ENCODE measurements at regions not wholly inside any gene's neighbourhood (a gene's known extent, or its start where the extent isn't known, plus 50 kb on each side); places are given as distances from the start of the nearest gene placed in this dataset.

DNA sequence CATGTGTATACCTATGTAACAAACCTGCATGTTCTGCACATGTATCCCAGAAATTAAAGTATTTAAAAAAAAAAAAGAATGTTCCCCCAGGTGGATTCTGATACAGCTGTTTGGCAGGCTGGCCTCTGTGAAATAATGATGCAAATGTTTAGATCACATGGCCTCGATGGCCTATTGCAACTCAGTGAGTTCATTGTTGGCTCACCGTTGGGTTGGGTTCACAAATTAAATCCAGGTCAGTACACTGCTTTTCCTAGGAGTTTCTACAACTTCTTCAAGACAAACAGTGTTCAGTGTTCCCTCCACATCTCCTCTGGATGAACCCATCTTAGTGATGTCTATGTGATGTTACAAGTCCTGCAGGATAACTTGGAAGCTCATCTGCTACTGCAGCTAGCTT is 58.3 kb upstream of the STXBP6 start:
- no peak for TF ChIP-seq EP300 (IDR thresholded peaks at IDR 0.05; ENCODE audit: borderline replicate concordance)
- no peak for TF ChIP-seq YY1 (IDR thresholded peaks at IDR 0.05; ENCODE audit: low read depth)
- no peak for TF ChIP-seq TCF12 (IDR thresholded peaks at IDR 0.05; ENCODE audit: low read depth)
- TF ChIP-seq RAD21 (IDR thresholded peaks at IDR 0.05; ENCODE audit: low read depth), result no peak
- TF ChIP-seq FOXM1 (IDR thresholded peaks at IDR 0.05; ENCODE audit: borderline replicate concordance, low read depth), result no peak
- TF ChIP-seq CREB1 (IDR thresholded peaks at IDR 0.05; ENCODE audit: low read depth), result no peak
- TF ChIP-seq TAF1 (IDR thresholded peaks at IDR 0.05; ENCODE audit: low read depth), result no peak
- TF ChIP-seq EGR1 (IDR thresholded peaks at IDR 0.05), result no peak
- TF ChIP-seq, protein P1, sequence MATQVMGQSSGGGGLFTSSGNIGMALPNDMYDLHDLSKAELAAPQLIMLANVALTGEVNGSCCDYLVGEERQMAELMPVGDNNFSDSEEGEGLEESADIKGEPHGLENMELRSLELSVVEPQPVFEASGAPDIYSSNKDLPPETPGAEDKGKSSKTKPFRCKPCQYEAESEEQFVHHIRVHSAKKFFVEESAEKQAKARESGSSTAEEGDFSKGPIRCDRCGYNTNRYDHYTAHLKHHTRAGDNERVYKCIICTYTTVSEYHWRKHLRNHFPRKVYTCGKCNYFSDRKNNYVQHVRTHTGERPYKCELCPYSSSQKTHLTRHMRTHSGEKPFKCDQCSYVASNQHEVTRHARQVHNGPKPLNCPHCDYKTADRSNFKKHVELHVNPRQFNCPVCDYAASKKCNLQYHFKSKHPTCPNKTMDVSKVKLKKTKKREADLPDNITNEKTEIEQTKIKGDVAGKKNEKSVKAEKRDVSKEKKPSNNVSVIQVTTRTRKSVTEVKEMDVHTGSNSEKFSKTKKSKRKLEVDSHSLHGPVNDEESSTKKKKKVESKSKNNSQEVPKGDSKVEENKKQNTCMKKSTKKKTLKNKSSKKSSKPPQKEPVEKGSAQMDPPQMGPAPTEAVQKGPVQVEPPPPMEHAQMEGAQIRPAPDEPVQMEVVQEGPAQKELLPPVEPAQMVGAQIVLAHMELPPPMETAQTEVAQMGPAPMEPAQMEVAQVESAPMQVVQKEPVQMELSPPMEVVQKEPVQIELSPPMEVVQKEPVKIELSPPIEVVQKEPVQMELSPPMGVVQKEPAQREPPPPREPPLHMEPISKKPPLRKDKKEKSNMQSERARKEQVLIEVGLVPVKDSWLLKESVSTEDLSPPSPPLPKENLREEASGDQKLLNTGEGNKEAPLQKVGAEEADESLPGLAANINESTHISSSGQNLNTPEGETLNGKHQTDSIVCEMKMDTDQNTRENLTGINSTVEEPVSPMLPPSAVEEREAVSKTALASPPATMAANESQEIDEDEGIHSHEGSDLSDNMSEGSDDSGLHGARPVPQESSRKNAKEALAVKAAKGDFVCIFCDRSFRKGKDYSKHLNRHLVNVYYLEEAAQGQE (IDR thresholded peaks at IDR 0.05; ENCODE audit: low read depth), result no peak
- TF ChIP-seq, protein P2, sequence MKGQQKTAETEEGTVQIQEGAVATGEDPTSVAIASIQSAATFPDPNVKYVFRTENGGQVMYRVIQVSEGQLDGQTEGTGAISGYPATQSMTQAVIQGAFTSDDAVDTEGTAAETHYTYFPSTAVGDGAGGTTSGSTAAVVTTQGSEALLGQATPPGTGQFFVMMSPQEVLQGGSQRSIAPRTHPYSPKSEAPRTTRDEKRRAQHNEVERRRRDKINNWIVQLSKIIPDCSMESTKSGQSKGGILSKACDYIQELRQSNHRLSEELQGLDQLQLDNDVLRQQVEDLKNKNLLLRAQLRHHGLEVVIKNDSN (IDR thresholded peaks at IDR 0.05), result no peak
- TF ChIP-seq TEAD4 (IDR thresholded peaks at IDR 0.05), result no peak
- TF ChIP-seq, protein P3, sequence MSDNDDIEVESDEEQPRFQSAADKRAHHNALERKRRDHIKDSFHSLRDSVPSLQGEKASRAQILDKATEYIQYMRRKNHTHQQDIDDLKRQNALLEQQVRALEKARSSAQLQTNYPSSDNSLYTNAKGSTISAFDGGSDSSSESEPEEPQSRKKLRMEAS (IDR thresholded peaks at IDR 0.05), result no peak
- no peak for TF ChIP-seq ZBTB7A (IDR thresholded peaks at IDR 0.05; ENCODE audit: low read depth)
- TF ChIP-seq NFIC (IDR thresholded peaks at IDR 0.05), result no peak
- no peak for TF ChIP-seq CEBPB (IDR thresholded peaks at IDR 0.05)

DNA sequence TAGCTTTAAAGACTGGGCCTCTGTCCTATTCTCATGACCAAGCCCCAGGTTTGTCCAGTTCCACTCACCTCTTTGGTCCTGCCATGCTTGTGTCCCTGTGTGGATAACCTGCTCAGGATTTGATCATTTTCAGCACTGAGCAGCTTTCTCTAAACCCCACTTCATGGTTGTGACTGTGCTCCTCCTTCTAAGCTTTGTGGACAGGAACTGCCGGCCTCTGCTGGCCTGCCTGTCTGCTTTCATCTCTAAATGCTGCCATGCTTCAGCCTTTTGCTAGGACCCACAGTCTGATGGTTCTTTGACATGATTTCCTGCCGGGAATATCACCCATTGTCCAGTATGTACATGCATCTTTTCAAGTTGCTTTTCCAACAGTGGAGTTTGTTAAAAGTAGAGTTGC is 53.9 kb upstream of the STXBP6 start:
- TF ChIP-seq, protein P2 (IDR thresholded peaks at IDR 0.05), result no peak
- TF ChIP-seq TCF12 (IDR thresholded peaks at IDR 0.05; ENCODE audit: low read depth) (no peak), NFIC (IDR thresholded peaks at IDR 0.05) (no peak), ZBTB7A (IDR thresholded peaks at IDR 0.05; ENCODE audit: low read depth) (no peak), TEAD4 (IDR thresholded peaks at IDR 0.05) (no peak), FOXM1 (IDR thresholded peaks at IDR 0.05; ENCODE audit: borderline replicate concordance, low read depth) (no peak), EP300 (IDR thresholded peaks at IDR 0.05; ENCODE audit: borderline replicate concordance) (no peak), YY1 (IDR thresholded peaks at IDR 0.05; ENCODE audit: low read depth) (no peak), TAF1 (IDR thresholded peaks at IDR 0.05; ENCODE audit: low read depth) (no peak), EGR1 (IDR thresholded peaks at IDR 0.05) (no peak), CREB1 (IDR thresholded peaks at IDR 0.05; ENCODE audit: low read depth) (no peak), RAD21 (IDR thresholded peaks at IDR 0.05; ENCODE audit: low read depth) (no peak), CEBPB (IDR thresholded peaks at IDR 0.05) (no peak)
- TF ChIP-seq, protein P3 (IDR thresholded peaks at IDR 0.05), result no peak
- TF ChIP-seq, protein P1 (IDR thresholded peaks at IDR 0.05; ENCODE audit: low read depth), result no peak

DNA sequence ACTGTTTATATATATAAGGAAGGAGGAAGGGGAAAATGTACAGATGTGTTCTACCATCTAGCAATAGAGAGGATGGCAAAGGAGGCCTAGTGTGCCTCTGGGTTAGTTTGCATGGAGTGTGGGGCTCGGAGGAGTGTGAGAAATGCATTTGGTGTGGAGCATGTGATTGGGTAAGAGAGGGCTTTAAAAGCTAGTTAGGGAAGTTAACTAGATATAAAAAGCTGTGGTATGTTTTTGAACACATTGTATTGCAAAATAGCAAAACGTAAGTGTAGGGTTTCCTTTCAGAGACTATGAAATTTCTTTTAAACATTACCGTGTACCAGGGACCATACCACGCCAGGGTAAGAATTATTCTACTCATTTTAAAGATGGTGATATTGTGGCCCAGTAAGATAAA is 53.3 kb upstream of the STXBP6 start:
- TF ChIP-seq EP300 (IDR thresholded peaks at IDR 0.05; ENCODE audit: borderline replicate concordance) (no peak), RAD21 (IDR thresholded peaks at IDR 0.05; ENCODE audit: low read depth) (no peak), NFIC (IDR thresholded peaks at IDR 0.05) (no peak), FOXM1 (IDR thresholded peaks at IDR 0.05; ENCODE audit: borderline replicate concordance, low read depth) (no peak), TCF12 (IDR thresholded peaks at IDR 0.05; ENCODE audit: low read depth) (no peak), EGR1 (IDR thresholded peaks at IDR 0.05) (no peak), CREB1 (IDR thresholded peaks at IDR 0.05; ENCODE audit: low read depth) (no peak), YY1 (IDR thresholded peaks at IDR 0.05; ENCODE audit: low read depth) (no peak), TEAD4 (IDR thresholded peaks at IDR 0.05) (no peak), ZBTB7A (IDR thresholded peaks at IDR 0.05; ENCODE audit: low read depth) (no peak), TAF1 (IDR thresholded peaks at IDR 0.05; ENCODE audit: low read depth) (no peak)
- TF ChIP-seq, protein P3 (IDR thresholded peaks at IDR 0.05), result no peak
- TF ChIP-seq, protein P2 (IDR thresholded peaks at IDR 0.05), result no peak

DNA sequence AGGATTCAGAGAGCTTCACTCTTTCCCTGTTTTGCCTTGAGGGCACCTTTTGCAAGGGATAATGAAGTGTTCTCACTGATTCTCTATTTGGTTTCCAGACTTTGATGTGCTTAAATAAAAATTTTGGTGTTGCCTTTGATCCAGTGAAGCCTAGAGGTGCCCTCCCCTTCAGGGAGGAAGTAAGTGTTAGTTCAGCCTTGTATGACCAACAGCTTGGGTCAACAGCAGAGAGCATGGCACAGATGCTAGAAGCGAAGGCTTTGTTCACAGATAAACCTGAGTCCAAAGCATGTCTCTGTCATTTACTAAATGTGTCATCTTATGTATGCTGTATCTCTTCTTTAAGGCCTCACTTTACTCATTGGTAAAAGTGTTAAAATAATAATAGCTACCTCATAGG is 52.8 kb upstream of the STXBP6 start:
- TF ChIP-seq, protein P2 (IDR thresholded peaks at IDR 0.05), result no peak
- TF ChIP-seq EP300 (IDR thresholded peaks at IDR 0.05; ENCODE audit: borderline replicate concordance) (no peak), YY1 (IDR thresholded peaks at IDR 0.05; ENCODE audit: low read depth) (no peak), RAD21 (IDR thresholded peaks at IDR 0.05; ENCODE audit: low read depth) (no peak), TAF1 (IDR thresholded peaks at IDR 0.05; ENCODE audit: low read depth) (no peak), CREB1 (IDR thresholded peaks at IDR 0.05; ENCODE audit: low read depth) (no peak), ZBTB7A (IDR thresholded peaks at IDR 0.05; ENCODE audit: low read depth) (no peak), EGR1 (IDR thresholded peaks at IDR 0.05) (no peak)
- TF ChIP-seq, protein P1 (IDR thresholded peaks at IDR 0.05; ENCODE audit: low read depth), result no peak
- TF ChIP-seq, protein P3 (IDR thresholded peaks at IDR 0.05), result no peak
